GM23338 (cell line): ENCODE measurements at regions not wholly inside any gene's neighbourhood (a gene's known extent, or its start where the extent isn't known, plus 50 kb on each side); places are given as distances from the start of the nearest gene placed in this dataset.

ENCODE experiments used
- ATAC-seq: fragments of 200-7000 bp; cut with Tn5 transposase; 3 replicates; pipeline ENCODE4 v1.9.1; 2020
- DNase-seq: peaks from one replicate; pipeline ENCODE4 v3.0.0-alpha.2; 2015; ENCODE audit warnings: low spot score
- H2AFZ ChIP-seq: fragments of 200-600 bp; sonication (generic); 2 replicates; pipeline ENCODE4 v1.8.0; 2016; ENCODE audit warnings: antibody characterized with exemption, mild to moderate bottlenecking, moderate library complexity
- H3F3A ChIP-seq: fragments of 200-600 bp; sonication (generic); replicated peaks from 2 replicates; pipeline ENCODE4 v1.8.0; 2017; ENCODE audit warnings: antibody characterized with exemption, mixed run types, low read depth
- H3K27ac ChIP-seq: fragments of 200-600 bp; sonication (generic); 2 replicates; pipeline ENCODE4 v1.6.1; 2016; ENCODE audit warnings: low read depth
- H3K27me3 ChIP-seq: fragments of 200-600 bp; sonication (generic); 2 replicates; pipeline ENCODE4 v1.8.0; 2016; ENCODE audit warnings: mild to moderate bottlenecking, mixed run types, moderate library complexity; ENCODE audit not compliant: insufficient read depth
- H3K36me3 ChIP-seq: fragments of 200-600 bp; sonication (generic); 2 replicates; pipeline ENCODE4 v1.8.0; 2016; ENCODE audit warnings: mild to moderate bottlenecking; ENCODE audit not compliant: insufficient read depth
- H3K4me1 ChIP-seq: fragments of 200-600 bp; sonication (generic); 2 replicates; pipeline ENCODE4 v1.8.0; 2016; ENCODE audit warnings: mild to moderate bottlenecking, moderate library complexity; ENCODE audit not compliant: insufficient read depth
- H3K4me2 ChIP-seq: fragments of 200-600 bp; sonication (generic); 2 replicates; pipeline ENCODE4 v1.7.1; 2017; ENCODE audit warnings: mixed run types
- H3K4me3 ChIP-seq: fragments of 200-600 bp; sonication (generic); 2 replicates; pipeline ENCODE4 v1.6.1; 2016; ENCODE audit warnings: mixed run types
- H3K79me2 ChIP-seq: fragments of 200-600 bp; sonication (generic); replicated peaks from 2 replicates; pipeline ENCODE4 v1.8.0; 2017; ENCODE audit warnings: mild to moderate bottlenecking; ENCODE audit not compliant: insufficient read depth
- H3K9me2 ChIP-seq: fragments of 200-600 bp; sonication (generic); 2 replicates; pipeline ENCODE4 v1.8.0; 2017; ENCODE audit not compliant: insufficient read depth
- H4K20me1 ChIP-seq: fragments of 200-600 bp; sonication (generic); replicated peaks from 2 replicates; pipeline ENCODE4 v1.8.0; 2017; ENCODE audit warnings: mild to moderate bottlenecking; ENCODE audit not compliant: insufficient read depth
- H3K27ac Mint-ChIP-seq: 2 replicates; pipeline ENCODE4 v1.8.0; 2020; ENCODE audit warnings: inconsistent platforms, mild to moderate bottlenecking, moderate library complexity, mixed read lengths
- H3K27me3 Mint-ChIP-seq: 3 replicates; pipeline ENCODE4 v1.8.0; 2022; ENCODE audit warnings: low read depth, mild to moderate bottlenecking, moderate library complexity, mixed read lengths, inconsistent platforms; ENCODE audit not compliant: insufficient read depth, poor library complexity
- H3K36me3 Mint-ChIP-seq: 3 replicates; pipeline ENCODE4 v1.8.0; 2021; ENCODE audit warnings: low read depth, mild to moderate bottlenecking, inconsistent platforms, moderate library complexity, mixed read lengths
- H3K4me1 Mint-ChIP-seq: 3 replicates; pipeline ENCODE4 v1.8.0; 2020; ENCODE audit warnings: mild to moderate bottlenecking, inconsistent platforms, mixed read lengths
- H3K4me3 Mint-ChIP-seq: 3 replicates; pipeline ENCODE4 v1.8.0; 2021; ENCODE audit warnings: moderate library complexity, mild to moderate bottlenecking, inconsistent platforms, mixed read lengths
- H3K9me3 Mint-ChIP-seq: 3 replicates; pipeline ENCODE4 v1.8.0; 2020; ENCODE audit warnings: moderate library complexity, mild to moderate bottlenecking, inconsistent platforms, mixed read lengths
- CREB1 ChIP-seq: fragments of 250-450 bp; sonication (Bioruptor Pico); IDR thresholded peaks from 2 replicates; pipeline ENCODE4 v1.5.0; 2020; ENCODE audit warnings: low read depth, mild to moderate bottlenecking, moderate library complexity
- EZH2 ChIP-seq: fragments of 200-600 bp; sonication (generic); IDR thresholded peaks from one replicate; pipeline ENCODE4 v1.8.0; 2017; ENCODE audit warnings: antibody characterized with exemption, mild to moderate bottlenecking, low read depth; ENCODE audit not compliant: unreplicated experiment
- EZH2phosphoT487 ChIP-seq: fragments of 200-600 bp; sonication (generic); IDR thresholded peaks from one replicate; pipeline ENCODE4 v1.8.1; 2018; ENCODE audit warnings: antibody characterized with exemption; ENCODE audit not compliant: unreplicated experiment
- JUNB ChIP-seq: IDR thresholded peaks from one replicate; pipeline ENCODE4 v1.6.1; 2016; ENCODE audit warnings: antibody characterized with exemption; ENCODE audit not compliant: unreplicated experiment
- NANOG ChIP-seq: IDR thresholded peaks from 2 replicates; pipeline ENCODE4 v1.6.1; 2016; ENCODE audit warnings: antibody characterized with exemption, borderline replicate concordance
- POLR2AphosphoS5 ChIP-seq: IDR thresholded peaks from 2 replicates; pipeline ENCODE4 v1.6.1; 2016; ENCODE audit warnings: antibody characterized with exemption, low read depth
- STAT1 ChIP-seq: IDR thresholded peaks from one replicate; pipeline ENCODE4 v1.6.1; 2016; ENCODE audit warnings: antibody characterized with exemption; ENCODE audit not compliant: unreplicated experiment
- ZNF114 ChIP-seq: fragments of 250-450 bp; sonication (Bioruptor Pico); IDR thresholded peaks from 2 replicates; pipeline ENCODE4 v1.5.0; 2020; ENCODE audit warnings: mild to moderate bottlenecking, moderate library complexity
- ZNF331 ChIP-seq: fragments of 250-450 bp; sonication (Bioruptor Pico); IDR thresholded peaks from 2 replicates; pipeline ENCODE4 v1.5.0; 2020; ENCODE audit warnings: low read depth, mild to moderate bottlenecking, moderate library complexity
- TF ChIP-seq, protein P1 (sequence below): IDR thresholded peaks from one replicate; pipeline ENCODE4 v1.6.1; 2018; ENCODE audit warnings: antibody characterized with exemption; ENCODE audit not compliant: unreplicated experiment
- TF ChIP-seq, protein P2 (sequence below): fragments of 250-450 bp; sonication (Bioruptor Pico); IDR thresholded peaks from 2 replicates; pipeline ENCODE4 v1.5.0; 2020; ENCODE audit warnings: mild to moderate bottlenecking, moderate library complexity
- TF ChIP-seq, protein P3 (sequence below): IDR thresholded peaks from 2 replicates; pipeline ENCODE4 v1.6.1; 2016; ENCODE audit warnings: antibody characterized with exemption
- TF ChIP-seq, protein P4 (sequence below), 2 experiments: fragments of 200-600 bp in 1 of 2; sonication (generic) in 1 of 2; conservative IDR thresholded peaks; 2 replicates each; pipeline versions ENCODE4 v1.5.1 to v1.6.1; 2016 to 2017; ENCODE audit warnings: antibody characterized with exemption in 2 of 2, low read depth in 2 of 2, mild to moderate bottlenecking in 2 of 2, moderate library complexity in 1 of 2

DNA sequence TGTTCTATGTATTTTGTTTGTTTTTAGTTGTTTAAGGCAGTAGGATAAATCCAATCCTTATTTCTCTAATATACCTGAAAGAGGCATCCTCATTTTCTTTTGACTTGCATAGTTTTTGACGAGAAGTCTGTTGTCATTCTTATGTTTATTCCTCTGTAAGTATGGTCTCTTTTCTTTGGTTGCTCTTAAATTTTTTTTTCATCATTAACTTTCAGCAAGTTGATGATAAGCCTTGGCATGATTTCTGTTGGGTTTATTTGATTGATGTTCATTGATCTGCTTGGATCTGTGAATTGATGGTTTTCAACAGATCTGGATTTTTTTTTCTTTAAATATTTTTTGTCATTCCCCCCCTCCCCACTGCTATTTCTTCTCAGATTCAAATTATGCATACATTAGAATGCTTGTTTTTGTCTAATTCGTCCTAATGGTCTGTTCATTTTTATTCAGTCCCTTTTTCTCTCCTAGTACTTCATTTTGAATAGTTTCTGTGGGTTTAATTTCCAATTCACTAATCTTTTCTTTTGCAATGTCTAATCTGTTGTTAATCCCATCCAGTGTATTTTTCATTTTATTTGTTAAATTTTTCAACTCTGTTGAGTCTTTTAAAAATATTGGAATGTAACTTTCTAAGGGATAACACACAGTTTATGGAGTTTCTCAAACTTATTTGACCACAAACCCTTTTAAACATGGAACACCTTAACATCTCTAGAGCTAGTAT, 495.9 kb downstream of the CSNK1G3 start:
- H3K4me3 ChIP-seq, result no peak overlapping the region
- Mint-ChIP-seq H3K9me3 (peaks cover 30% of the 10 kb centered on the region), H3K4me1 (no peaks in the 10 kb centered on the region), H3K36me3 (peaks cover 28% of the 10 kb centered on the region), H3K27ac (no peak overlapping the region), H3K27me3 (no peaks in the 10 kb centered on the region), H3K4me3 (no peak overlapping the region)
- no peak overlapping the region for H2AFZ ChIP-seq
- H3K27me3 ChIP-seq, result no peaks in the 10 kb centered on the region
- peaks cover 10% of the 10 kb centered on the region; the same call in 1 of the 2 replicates for H3K36me3 ChIP-seq
- H3K4me2 ChIP-seq, result no peak overlapping the region
- DNase-seq (peak; percentile 51), ATAC-seq (no peak)
- no peak overlapping the region for H3K27ac ChIP-seq
- no peak for TF ChIP-seq ZNF114
- no peak for TF ChIP-seq JUNB
- TF ChIP-seq, protein P1, sequence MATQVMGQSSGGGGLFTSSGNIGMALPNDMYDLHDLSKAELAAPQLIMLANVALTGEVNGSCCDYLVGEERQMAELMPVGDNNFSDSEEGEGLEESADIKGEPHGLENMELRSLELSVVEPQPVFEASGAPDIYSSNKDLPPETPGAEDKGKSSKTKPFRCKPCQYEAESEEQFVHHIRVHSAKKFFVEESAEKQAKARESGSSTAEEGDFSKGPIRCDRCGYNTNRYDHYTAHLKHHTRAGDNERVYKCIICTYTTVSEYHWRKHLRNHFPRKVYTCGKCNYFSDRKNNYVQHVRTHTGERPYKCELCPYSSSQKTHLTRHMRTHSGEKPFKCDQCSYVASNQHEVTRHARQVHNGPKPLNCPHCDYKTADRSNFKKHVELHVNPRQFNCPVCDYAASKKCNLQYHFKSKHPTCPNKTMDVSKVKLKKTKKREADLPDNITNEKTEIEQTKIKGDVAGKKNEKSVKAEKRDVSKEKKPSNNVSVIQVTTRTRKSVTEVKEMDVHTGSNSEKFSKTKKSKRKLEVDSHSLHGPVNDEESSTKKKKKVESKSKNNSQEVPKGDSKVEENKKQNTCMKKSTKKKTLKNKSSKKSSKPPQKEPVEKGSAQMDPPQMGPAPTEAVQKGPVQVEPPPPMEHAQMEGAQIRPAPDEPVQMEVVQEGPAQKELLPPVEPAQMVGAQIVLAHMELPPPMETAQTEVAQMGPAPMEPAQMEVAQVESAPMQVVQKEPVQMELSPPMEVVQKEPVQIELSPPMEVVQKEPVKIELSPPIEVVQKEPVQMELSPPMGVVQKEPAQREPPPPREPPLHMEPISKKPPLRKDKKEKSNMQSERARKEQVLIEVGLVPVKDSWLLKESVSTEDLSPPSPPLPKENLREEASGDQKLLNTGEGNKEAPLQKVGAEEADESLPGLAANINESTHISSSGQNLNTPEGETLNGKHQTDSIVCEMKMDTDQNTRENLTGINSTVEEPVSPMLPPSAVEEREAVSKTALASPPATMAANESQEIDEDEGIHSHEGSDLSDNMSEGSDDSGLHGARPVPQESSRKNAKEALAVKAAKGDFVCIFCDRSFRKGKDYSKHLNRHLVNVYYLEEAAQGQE, result no peak
- no peak for TF ChIP-seq NANOG
- TF ChIP-seq CREB1 (CRISPR knock-in tag), result no peak
- TF ChIP-seq, protein P2, sequence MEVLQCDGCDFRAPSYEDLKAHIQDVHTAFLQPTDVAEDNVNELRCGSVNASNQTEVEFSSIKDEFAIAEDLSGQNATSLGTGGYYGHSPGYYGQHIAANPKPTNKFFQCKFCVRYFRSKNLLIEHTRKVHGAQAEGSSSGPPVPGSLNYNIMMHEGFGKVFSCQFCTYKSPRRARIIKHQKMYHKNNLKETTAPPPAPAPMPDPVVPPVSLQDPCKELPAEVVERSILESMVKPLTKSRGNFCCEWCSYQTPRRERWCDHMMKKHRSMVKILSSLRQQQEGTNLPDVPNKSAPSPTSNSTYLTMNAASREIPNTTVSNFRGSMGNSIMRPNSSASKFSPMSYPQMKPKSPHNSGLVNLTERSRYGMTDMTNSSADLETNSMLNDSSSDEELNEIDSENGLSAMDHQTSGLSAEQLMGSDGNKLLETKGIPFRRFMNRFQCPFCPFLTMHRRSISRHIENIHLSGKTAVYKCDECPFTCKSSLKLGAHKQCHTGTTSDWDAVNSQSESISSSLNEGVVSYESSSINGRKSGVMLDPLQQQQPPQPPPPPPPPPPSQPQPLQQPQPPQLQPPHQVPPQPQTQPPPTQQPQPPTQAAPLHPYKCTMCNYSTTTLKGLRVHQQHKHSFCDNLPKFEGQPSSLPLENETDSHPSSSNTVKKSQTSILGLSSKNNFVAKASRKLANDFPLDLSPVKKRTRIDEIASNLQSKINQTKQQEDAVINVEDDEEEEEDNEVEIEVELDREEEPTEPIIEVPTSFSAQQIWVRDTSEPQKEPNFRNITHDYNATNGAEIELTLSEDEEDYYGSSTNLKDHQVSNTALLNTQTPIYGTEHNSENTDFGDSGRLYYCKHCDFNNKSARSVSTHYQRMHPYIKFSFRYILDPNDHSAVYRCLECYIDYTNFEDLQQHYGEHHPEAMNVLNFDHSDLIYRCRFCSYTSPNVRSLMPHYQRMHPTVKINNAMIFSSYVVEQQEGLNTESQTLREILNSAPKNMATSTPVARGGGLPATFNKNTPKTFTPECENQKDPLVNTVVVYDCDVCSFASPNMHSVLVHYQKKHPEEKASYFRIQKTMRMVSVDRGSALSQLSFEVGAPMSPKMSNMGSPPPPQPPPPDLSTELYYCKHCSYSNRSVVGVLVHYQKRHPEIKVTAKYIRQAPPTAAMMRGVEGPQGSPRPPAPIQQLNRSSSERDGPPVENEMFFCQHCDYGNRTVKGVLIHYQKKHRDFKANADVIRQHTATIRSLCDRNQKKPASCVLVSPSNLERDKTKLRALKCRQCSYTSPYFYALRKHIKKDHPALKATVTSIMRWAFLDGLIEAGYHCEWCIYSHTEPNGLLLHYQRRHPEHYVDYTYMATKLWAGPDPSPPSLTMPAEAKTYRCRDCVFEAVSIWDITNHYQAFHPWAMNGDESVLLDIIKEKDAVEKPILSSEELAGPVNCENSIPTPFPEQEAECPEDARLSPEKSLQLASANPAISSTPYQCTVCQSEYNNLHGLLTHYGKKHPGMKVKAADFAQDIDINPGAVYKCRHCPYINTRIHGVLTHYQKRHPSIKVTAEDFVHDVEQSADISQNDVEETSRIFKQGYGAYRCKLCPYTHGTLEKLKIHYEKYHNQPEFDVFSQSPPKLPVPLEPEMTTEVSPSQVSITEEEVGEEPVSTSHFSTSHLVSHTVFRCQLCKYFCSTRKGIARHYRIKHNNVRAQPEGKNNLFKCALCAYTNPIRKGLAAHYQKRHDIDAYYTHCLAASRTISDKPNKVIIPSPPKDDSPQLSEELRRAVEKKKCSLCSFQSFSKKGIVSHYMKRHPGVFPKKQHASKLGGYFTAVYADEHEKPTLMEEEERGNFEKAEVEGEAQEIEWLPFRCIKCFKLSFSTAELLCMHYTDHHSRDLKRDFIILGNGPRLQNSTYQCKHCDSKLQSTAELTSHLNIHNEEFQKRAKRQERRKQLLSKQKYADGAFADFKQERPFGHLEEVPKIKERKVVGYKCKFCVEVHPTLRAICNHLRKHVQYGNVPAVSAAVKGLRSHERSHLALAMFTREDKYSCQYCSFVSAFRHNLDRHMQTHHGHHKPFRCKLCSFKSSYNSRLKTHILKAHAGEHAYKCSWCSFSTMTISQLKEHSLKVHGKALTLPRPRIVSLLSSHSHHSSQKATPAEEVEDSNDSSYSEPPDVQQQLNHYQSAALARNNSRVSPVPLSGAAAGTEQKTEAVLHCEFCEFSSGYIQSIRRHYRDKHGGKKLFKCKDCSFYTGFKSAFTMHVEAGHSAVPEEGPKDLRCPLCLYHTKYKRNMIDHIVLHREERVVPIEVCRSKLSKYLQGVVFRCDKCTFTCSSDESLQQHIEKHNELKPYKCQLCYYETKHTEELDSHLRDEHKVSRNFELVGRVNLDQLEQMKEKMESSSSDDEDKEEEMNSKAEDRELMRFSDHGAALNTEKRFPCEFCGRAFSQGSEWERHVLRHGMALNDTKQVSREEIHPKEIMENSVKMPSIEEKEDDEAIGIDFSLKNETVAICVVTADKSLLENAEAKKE (CRISPR knock-in tag), result no peak
- TF ChIP-seq, protein P3, sequence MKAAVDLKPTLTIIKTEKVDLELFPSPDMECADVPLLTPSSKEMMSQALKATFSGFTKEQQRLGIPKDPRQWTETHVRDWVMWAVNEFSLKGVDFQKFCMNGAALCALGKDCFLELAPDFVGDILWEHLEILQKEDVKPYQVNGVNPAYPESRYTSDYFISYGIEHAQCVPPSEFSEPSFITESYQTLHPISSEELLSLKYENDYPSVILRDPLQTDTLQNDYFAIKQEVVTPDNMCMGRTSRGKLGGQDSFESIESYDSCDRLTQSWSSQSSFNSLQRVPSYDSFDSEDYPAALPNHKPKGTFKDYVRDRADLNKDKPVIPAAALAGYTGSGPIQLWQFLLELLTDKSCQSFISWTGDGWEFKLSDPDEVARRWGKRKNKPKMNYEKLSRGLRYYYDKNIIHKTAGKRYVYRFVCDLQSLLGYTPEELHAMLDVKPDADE, result no peak
- TF ChIP-seq EZH2, result no peak
- TF ChIP-seq POLR2AphosphoS5, result no peak
- TF ChIP-seq, protein P4, sequence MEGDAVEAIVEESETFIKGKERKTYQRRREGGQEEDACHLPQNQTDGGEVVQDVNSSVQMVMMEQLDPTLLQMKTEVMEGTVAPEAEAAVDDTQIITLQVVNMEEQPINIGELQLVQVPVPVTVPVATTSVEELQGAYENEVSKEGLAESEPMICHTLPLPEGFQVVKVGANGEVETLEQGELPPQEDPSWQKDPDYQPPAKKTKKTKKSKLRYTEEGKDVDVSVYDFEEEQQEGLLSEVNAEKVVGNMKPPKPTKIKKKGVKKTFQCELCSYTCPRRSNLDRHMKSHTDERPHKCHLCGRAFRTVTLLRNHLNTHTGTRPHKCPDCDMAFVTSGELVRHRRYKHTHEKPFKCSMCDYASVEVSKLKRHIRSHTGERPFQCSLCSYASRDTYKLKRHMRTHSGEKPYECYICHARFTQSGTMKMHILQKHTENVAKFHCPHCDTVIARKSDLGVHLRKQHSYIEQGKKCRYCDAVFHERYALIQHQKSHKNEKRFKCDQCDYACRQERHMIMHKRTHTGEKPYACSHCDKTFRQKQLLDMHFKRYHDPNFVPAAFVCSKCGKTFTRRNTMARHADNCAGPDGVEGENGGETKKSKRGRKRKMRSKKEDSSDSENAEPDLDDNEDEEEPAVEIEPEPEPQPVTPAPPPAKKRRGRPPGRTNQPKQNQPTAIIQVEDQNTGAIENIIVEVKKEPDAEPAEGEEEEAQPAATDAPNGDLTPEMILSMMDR (conservative IDR thresholded peaks at IDR 0.05; ENCODE audit: low read depth in 2 of 2), result no peak
- TF ChIP-seq EZH2phosphoT487, result no peak
- no peak for TF ChIP-seq ZNF331 (CRISPR knock-in tag)
- no peak for TF ChIP-seq STAT1
- H3K4me1 ChIP-seq, result no peaks in the 10 kb centered on the region
- H4K20me1 ChIP-seq, result no peaks in the 10 kb centered on the region
- H3F3A ChIP-seq, result no peaks in the 10 kb centered on the region
- H3K79me2 ChIP-seq, result no peaks in the 10 kb centered on the region
- peaks cover 13% of the 10 kb centered on the region; the same call in 1 of the 2 replicates for H3K9me2 ChIP-seq
